NB4 (cell line): ENCODE measurements at regions not wholly inside any gene's neighbourhood (a gene's known extent, or its start where the extent isn't known, plus 50 kb on each side); places are given as distances from the start of the nearest gene placed in this dataset.

Experiments
- MYC ChIP-seq: IDR thresholded peaks from 2 replicates; pipeline ENCODE4 v1.6.1; 2011; ENCODE audit warnings: low read depth, low read length
- POLR2A ChIP-seq: IDR thresholded peaks from 2 replicates; pipeline ENCODE4 v1.6.1; 2011; ENCODE audit warnings: mild to moderate bottlenecking; ENCODE audit not compliant: insufficient read length; ENCODE audit errors: extremely low read depth
- TF ChIP-seq, protein P1 (sequence below): IDR thresholded peaks from 2 replicates; pipeline ENCODE4 v1.6.1; 2011; ENCODE audit warnings: low read depth, low read length
- TF ChIP-seq, protein P2 (sequence below): IDR thresholded peaks from one replicate; pipeline ENCODE4 v1.5.1; 2012; ENCODE audit warnings: low read depth, low read length

DNA sequence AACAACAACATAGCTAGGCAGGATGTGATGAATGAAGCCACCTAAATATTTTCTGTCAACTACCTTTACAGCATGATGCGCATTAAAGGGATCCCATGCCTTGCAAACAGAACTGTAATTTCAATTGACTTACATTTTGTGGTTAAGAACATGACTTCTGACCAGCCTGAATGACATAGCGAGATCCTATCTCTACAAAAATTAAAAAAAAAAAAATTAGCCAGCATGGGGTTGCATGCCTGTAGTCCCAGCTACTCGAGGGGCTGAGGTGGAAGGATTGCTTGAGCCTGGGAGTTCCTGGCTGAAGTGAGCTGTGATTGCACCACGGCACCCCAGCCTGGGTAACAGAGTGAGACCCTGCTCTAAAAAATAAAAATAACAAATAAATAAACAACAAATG, 680.6 kb downstream of the IQCM start:
- TF ChIP-seq POLR2A (no peak), MYC (no peak)
- TF ChIP-seq, protein P1, sequence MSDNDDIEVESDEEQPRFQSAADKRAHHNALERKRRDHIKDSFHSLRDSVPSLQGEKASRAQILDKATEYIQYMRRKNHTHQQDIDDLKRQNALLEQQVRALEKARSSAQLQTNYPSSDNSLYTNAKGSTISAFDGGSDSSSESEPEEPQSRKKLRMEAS, result no peak
- TF ChIP-seq, protein P2, sequence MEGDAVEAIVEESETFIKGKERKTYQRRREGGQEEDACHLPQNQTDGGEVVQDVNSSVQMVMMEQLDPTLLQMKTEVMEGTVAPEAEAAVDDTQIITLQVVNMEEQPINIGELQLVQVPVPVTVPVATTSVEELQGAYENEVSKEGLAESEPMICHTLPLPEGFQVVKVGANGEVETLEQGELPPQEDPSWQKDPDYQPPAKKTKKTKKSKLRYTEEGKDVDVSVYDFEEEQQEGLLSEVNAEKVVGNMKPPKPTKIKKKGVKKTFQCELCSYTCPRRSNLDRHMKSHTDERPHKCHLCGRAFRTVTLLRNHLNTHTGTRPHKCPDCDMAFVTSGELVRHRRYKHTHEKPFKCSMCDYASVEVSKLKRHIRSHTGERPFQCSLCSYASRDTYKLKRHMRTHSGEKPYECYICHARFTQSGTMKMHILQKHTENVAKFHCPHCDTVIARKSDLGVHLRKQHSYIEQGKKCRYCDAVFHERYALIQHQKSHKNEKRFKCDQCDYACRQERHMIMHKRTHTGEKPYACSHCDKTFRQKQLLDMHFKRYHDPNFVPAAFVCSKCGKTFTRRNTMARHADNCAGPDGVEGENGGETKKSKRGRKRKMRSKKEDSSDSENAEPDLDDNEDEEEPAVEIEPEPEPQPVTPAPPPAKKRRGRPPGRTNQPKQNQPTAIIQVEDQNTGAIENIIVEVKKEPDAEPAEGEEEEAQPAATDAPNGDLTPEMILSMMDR, result no peak
